PC-3 (cell line): ENCODE measurements at regions not wholly inside any gene's neighbourhood (a gene's known extent, or its start where the extent isn't known, plus 50 kb on each side); places are given as distances from the start of the nearest gene placed in this dataset.
A peak's percentile ranks its signal among the peaks of the same experiment; 100 is the strongest.

ENCODE experiments used
- ATAC-seq: fragments of 200-7000 bp; cut with Tn5 transposase; 2 replicates; pipeline ENCODE4 v1.9.1; 2020; ENCODE audit warnings: mild to moderate bottlenecking, moderate library complexity
- BruUV-seq: library from RNA; stranded (reverse); fragments of 400-500 nt; replicated peaks from 2 replicates; lab custom pipeline; 2021; lab: Mats Ljungman, UMichigan
- CTCF ChIA-PET: fragments of 300-600 bp; sonication (Branson Sonifier 250); formaldehyde crosslinking; loops from one replicate; lab custom pipeline; 2022; ENCODE audit warnings: antibody characterized with exemption; lab: Charles Lee
- POLR2A ChIA-PET: fragments of 300-600 bp; sonication (Branson Sonifier 250); formaldehyde crosslinking; loops from one replicate; lab custom pipeline; 2022; ENCODE audit warnings: antibody characterized with exemption; ENCODE audit not compliant: unreplicated experiment; lab: Charles Lee
- DNase-seq: peaks from one replicate; pipeline ENCODE4 v3.0.0-alpha.2; 2015
- H2AFZ ChIP-seq: fragments of 300-600 bp; sonication (generic); 2 replicates; pipeline ENCODE4 v1.6.0; 2016; ENCODE audit warnings: antibody characterized with exemption, low read length
- H3F3A ChIP-seq: fragments of 300-600 bp; sonication (generic); one replicate; pipeline ENCODE4 v1.6.0; 2017; ENCODE audit warnings: antibody characterized with exemption, low read length, control low read depth, mild to moderate bottlenecking; ENCODE audit not compliant: unreplicated experiment
- H3K27ac ChIP-seq: fragments of 300-600 bp; sonication (generic); 2 replicates; pipeline ENCODE4 v1.5.1; 2016; ENCODE audit warnings: mild to moderate bottlenecking, low read length
- H3K27me3 ChIP-seq: fragments of 300-600 bp; sonication (generic); 2 replicates; pipeline ENCODE4 v1.6.1; 2016; ENCODE audit warnings: low read length, mixed read lengths
- H3K36me3 ChIP-seq: fragments of 300-600 bp; sonication (generic); 2 replicates; pipeline ENCODE4 v1.6.1; 2016; ENCODE audit warnings: low read depth, mixed run types, low read length, mixed read lengths
- H3K4me1 ChIP-seq: fragments of 300-600 bp; sonication (generic); 2 replicates; pipeline ENCODE4 v1.5.1; 2016; ENCODE audit warnings: low read length; ENCODE audit not compliant: insufficient read depth
- H3K4me2 ChIP-seq: fragments of 300-600 bp; sonication (generic); 2 replicates; pipeline ENCODE4 v1.6.0; 2016; ENCODE audit warnings: low read length
- H3K4me3 ChIP-seq: fragments of 300-600 bp; sonication (generic); 2 replicates; pipeline ENCODE4 v1.5.1; 2016; ENCODE audit warnings: mild to moderate bottlenecking, low read length, mixed read lengths
- H3K79me2 ChIP-seq: fragments of 300-600 bp; sonication (generic); 2 replicates; pipeline ENCODE4 v1.6.1; 2017; ENCODE audit warnings: low read length, mixed read lengths
- H3K9ac ChIP-seq: fragments of 300-600 bp; sonication (generic); 2 replicates; pipeline ENCODE4 v1.6.0; 2016; ENCODE audit warnings: mild to moderate bottlenecking, low read length
- H3K9me2 ChIP-seq: fragments of 300-600 bp; sonication (generic); replicated peaks from 2 replicates; pipeline ENCODE4 v1.6.1; 2016; ENCODE audit warnings: mixed run types, low read length, mixed read lengths
- H3K9me3 ChIP-seq: fragments of 300-600 bp; sonication (generic); 2 replicates; pipeline ENCODE4 v1.6.1; 2016; ENCODE audit warnings: low read length, mixed read lengths
- H4K20me1 ChIP-seq: fragments of 300-600 bp; sonication (generic); 2 replicates; pipeline ENCODE4 v1.6.1; 2016; ENCODE audit warnings: low read length, mixed read lengths
- EZH2 ChIP-seq: fragments of 300-600 bp; sonication (generic); IDR thresholded peaks from one replicate; pipeline ENCODE4 v1.6.1; 2017; ENCODE audit warnings: antibody characterized with exemption, mild to moderate bottlenecking, low read length; ENCODE audit not compliant: unreplicated experiment
- EZH2phosphoT487 ChIP-seq: fragments of 300-600 bp; sonication (generic); IDR thresholded peaks from 2 replicates; pipeline ENCODE4 v1.6.1; 2018; ENCODE audit warnings: mild to moderate bottlenecking, antibody characterized with exemption, low read length, borderline replicate concordance
- intact Hi-C: fragments of 100-400 bp; cut with micrococcal nuclease; formaldehyde crosslinking; loops from 2 replicates; pipeline ENCODE4 v1.9.0; 2023
- TF ChIP-seq, protein P1 (sequence below): fragments of 300-600 bp; sonication (generic); conservative IDR thresholded peaks from 2 replicates; pipeline ENCODE4 v1.5.1; 2017; ENCODE audit warnings: antibody characterized with exemption, low read depth, mild to moderate bottlenecking, low read length

DNA sequence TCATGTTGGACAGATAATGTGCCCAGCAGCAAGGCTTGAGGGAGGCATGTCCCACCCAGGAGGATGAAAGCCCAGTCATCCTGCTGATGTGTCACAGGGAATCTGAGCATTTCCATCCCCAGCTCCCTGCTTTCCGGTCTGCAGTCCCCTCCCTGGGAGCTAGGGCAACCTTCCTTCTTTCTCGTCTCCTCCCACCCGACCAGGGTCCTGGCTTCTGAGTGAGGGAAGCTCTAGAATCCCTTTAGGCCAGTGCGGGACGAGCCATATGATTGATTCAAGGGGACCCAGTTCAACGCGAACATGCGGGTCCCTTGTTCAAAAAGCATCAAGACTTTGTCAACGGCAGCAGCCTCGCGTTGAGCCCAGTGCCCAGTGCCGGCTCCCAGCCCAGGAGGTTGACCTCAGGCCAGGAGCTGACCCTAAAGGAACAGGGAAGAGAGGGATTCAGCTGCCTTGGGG is 96.7 kb upstream of the TMPRSS2 start:
- no peaks in the 10 kb centered on the region for H3K9me3 ChIP-seq
- H3K27me3 ChIP-seq = no peaks in the 10 kb centered on the region
- H3K27ac ChIP-seq = no peak overlapping the region
- H3K79me2 ChIP-seq = no peaks in the 10 kb centered on the region
- no peak overlapping the region for H3K4me2 ChIP-seq
- intact Hi-C loops = no loop called here
- H3K9ac ChIP-seq = no peak overlapping the region
- no peak overlapping the region for H2AFZ ChIP-seq
- peak; percentile 20 for DNase-seq
- no peak for TF ChIP-seq EZH2phosphoT487
- TF ChIP-seq EZH2 = no peak
- TF ChIP-seq, protein P1, sequence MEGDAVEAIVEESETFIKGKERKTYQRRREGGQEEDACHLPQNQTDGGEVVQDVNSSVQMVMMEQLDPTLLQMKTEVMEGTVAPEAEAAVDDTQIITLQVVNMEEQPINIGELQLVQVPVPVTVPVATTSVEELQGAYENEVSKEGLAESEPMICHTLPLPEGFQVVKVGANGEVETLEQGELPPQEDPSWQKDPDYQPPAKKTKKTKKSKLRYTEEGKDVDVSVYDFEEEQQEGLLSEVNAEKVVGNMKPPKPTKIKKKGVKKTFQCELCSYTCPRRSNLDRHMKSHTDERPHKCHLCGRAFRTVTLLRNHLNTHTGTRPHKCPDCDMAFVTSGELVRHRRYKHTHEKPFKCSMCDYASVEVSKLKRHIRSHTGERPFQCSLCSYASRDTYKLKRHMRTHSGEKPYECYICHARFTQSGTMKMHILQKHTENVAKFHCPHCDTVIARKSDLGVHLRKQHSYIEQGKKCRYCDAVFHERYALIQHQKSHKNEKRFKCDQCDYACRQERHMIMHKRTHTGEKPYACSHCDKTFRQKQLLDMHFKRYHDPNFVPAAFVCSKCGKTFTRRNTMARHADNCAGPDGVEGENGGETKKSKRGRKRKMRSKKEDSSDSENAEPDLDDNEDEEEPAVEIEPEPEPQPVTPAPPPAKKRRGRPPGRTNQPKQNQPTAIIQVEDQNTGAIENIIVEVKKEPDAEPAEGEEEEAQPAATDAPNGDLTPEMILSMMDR = no peak
- ATAC-seq = 0 out of 2 replicates have a peak, but pooled peaks have one; percentile 18
- H3K4me1 ChIP-seq = peaks cover 11% of the 10 kb centered on the region; the same call in 1 of the 2 replicates
- H3F3A ChIP-seq = no peaks in the 10 kb centered on the region
- no TSS peak for BruUV-seq
- ChIA-PET POLR2A (interaction anchor here (0.6 kb wide), 1 partner anchor 438 kb away, joined by 3 read pairs; no protein-coding TSS in a partner anchor), CTCF (no interaction called here)
- no peaks in the 10 kb centered on the region for H3K36me3 ChIP-seq
- no peaks in the 10 kb centered on the region for H3K9me2 ChIP-seq
- no peak overlapping the region for H3K4me3 ChIP-seq
- H4K20me1 ChIP-seq = no peaks in the 10 kb centered on the region

DNA sequence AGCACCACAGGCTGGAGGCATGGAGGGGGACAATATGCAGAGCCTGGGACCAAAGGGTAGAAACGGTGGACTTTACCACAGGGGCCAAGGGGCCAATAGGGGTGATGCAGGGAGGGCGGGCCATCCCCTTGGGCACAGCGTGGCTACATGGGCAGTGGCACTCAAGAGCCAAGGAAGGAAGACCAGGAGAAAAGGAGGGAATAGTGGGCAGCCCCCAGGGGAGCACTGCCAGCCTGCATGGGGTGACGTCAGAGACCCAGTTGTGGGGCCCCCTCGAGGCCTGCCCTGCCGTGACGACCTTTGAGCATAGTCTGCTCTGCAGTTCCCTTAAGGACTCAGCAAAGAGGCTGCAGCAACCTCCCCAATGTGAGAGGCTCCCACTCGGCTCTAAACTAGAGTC is 95.5 kb upstream of the TMPRSS2 start:
- Histone ChIP-seq H3K36me3 (no peaks in the 10 kb centered on the region), H4K20me1 (no peaks in the 10 kb centered on the region), H3F3A (no peaks in the 10 kb centered on the region), H2AFZ (no peak overlapping the region), H3K9ac (no peak overlapping the region), H3K9me2 (no peaks in the 10 kb centered on the region), H3K27me3 (no peaks in the 10 kb centered on the region), H3K4me2 (no peak overlapping the region), H3K4me1 (peaks cover 11% of the 10 kb centered on the region; the same call in 1 of the 2 replicates), H3K4me3 (no peak overlapping the region), H3K9me3 (no peaks in the 10 kb centered on the region), H3K27ac (no peak overlapping the region), H3K79me2 (no peaks in the 10 kb centered on the region)
- no TSS peak for BruUV-seq
- TF ChIP-seq EZH2phosphoT487 (no peak), EZH2 (no peak)
- TF ChIP-seq, protein P1 = no peak
- ChIA-PET POLR2A (no interaction called here), CTCF (no interaction called here)
- no peak for DNase-seq
- no peak for ATAC-seq
- intact Hi-C loops = no loop called here

DNA sequence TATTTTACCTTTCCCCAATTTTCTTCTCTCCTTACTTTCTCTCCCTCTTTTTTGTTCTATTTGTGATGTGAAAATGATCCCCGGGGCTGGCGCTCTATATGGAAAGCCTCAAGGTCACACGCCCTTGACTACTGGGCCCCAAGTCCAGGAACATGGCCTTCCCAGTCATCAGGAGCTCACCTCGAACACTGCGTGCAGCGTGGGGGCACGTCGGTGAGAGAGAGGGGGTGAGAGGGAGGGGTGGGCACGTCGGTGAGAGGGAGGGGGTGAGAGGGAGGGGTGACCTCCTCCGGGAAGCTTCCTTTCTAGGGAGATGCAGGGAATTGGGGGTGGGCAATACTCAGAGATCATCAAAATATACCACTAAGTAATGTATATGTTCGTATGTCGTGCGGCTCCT is 94.6 kb upstream of the TMPRSS2 start:
- TF ChIP-seq, protein P1 = no peak
- TF ChIP-seq EZH2phosphoT487 = no peak
- TF ChIP-seq EZH2 = no peak
- Histone ChIP-seq H4K20me1 (no peaks in the 10 kb centered on the region), H3K27me3 (no peaks in the 10 kb centered on the region), H3K4me3 (no peak overlapping the region), H3F3A (no peaks in the 10 kb centered on the region), H3K36me3 (no peaks in the 10 kb centered on the region), H2AFZ (no peak overlapping the region), H3K79me2 (no peaks in the 10 kb centered on the region), H3K9me2 (no peaks in the 10 kb centered on the region), H3K4me2 (no peak overlapping the region), H3K9ac (no peak overlapping the region), H3K9me3 (no peaks in the 10 kb centered on the region), H3K4me1 (peaks cover 11% of the 10 kb centered on the region; the same call in 1 of the 2 replicates), H3K27ac (no peak overlapping the region)
- ATAC-seq (no peak), DNase-seq (no peak)
- POLR2A ChIA-PET = interaction anchor here (0.7 kb wide), 1 partner anchor 143 kb away, joined by 27 read pairs; no protein-coding TSS in a partner anchor
- CTCF ChIA-PET = no interaction called here
- no TSS peak for BruUV-seq
- intact Hi-C loops = no loop called here
